ENCODE measurements at regions not wholly inside any gene's neighbourhood (a gene's known extent, or its start where the extent isn't known, plus 50 kb on each side); places are given as distances from the start of the nearest gene placed in this dataset.

DNA sequence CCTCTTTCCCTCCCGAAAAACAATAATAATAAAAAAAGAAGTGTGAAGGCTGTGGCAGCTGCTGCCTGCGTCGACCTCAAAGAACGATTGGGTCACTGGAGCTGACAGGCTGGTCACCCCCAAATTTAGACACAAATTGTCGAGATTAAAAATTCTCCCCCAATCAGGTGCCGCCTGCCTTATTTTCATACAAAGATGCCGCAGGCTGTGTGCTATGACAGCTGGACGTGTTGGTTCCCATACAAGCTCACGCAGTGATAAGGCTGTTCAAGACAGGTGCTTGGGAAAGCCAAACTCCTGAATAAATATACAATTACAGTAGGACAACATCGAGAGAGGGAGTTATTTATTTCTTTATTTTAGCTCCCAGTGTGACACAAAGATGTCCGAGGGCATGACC is 1041.8 kb downstream of the VRK1 start:
- no peak for DNase-seq

- no peak for DNase-seq
Measured at GRCh38 chr14:97840159-97840558, 1043.0 kb downstream of the VRK1 start.

- no peak for DNase-seq
Measured at GRCh38 chr14:97841762-97842161, 1044.6 kb downstream of the VRK1 start.

DNA sequence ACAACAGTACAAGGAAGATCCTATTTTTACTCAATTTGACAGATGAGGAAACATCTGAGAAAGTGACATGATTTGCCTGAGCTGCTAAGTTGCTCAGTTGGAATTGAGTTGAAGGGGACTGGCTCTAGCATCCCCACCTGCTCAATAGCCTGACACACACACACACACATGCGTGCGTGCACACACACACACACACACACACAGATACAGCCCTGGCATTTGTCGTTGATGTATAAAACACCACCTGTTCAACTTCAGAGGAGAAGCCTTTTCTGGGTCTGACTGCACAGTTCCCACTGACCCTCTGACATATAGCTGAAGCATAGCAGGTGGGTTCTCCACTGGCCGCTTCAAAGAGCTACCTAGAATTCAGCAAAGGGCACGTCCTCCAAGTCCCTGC is 1045.9 kb downstream of the VRK1 start:
- no peak for DNase-seq

GRCh38 chr14:97844042-97844441 is 1046.9 kb downstream of the VRK1 start:
- no peak for DNase-seq

DNA sequence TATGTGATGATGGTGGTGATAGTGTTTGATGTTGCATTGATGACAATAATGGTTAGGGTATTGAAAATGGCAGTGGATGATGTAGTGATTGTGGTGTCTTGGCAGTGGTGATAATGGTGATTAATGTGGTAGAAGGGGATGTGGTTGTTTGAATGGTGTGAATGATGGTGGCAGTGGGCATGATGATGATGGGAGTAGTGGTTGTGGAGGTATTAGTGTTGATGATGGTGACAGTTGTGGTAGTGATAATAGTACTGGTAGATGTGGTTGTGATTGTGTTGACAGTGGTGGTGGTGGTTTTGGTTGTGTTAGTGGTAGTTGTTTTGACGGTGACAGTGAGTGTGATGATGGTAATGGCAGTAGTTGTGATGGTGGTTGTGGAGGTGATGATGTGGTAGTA is 1049.0 kb downstream of the VRK1 start:
- no peak for DNase-seq

GRCh38 chr14:97848317-97848980 is 1051.3 kb downstream of the VRK1 start:
- DNase-seq: no peak

DNA sequence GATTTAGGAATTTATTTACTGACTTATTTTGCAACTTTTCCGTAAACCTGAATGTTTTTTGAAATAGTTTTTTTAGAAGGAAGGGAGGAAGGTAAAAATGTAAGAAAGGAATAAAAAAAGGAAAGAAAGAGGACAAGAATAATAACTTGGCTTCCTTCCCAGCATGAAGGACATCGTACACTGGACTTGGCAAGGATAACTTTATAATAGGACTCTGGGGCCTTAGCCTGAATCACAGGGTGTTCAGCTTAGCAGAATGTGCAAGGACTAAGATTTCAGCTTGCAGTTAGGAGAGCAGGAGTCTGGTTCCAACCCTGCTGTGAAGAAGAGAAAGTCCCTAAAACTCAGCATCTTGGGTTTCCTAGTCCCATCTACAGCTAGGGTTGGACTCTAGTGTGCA is 1053.3 kb downstream of the VRK1 start:
- no peak for DNase-seq

GRCh38 chr14:97850886-97851285 is 1053.7 kb downstream of the VRK1 start:
- no peak for DNase-seq

DNA sequence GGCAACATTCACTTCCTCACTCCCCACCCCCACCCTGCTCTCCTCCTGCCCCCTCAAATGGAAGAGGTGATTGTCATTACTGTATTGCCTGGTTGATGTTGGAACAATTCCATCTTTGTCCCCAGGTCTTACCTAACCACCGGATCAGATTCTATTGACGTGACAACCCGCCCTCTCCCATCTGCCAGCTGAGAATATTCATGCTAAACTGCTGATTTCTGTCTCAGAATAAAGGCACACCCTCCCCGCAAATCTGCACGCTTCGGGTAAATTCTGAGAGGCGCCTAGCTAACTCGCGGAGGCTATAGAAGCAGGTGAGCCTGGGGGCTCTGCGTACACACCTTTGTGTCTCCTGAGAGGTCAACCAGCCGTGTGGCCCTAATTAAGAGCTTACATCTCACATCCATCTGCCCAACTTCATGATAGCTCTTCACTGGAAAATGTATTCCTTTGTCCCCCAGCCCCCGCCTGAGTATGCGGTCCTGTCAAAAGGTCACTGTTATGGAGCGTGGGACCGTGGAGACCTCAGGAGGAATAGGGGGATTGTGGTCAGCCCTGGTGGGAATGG is 1054.3 kb downstream of the VRK1 start:
- no peak for DNase-seq

DNA sequence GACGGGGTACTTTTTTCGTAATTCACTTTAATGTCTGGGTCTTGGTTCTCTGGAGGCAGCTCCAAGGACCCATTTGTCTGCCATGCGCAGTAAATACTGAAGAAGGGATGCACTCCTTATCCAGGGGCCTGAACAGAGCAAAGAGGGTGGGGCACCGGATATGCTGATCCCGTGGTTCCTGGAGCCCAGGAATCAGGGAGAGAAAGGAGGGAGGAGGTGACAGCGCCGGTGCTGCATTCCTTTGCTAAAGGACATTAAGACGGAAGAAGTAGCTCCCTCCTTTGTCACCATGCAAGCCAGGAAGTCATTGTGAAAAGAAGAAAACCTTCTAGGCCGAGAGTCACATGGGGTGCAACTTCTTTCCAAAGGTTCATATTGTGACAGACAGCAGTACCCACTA is 1057.7 kb downstream of the VRK1 start:
- no peak for DNase-seq

GRCh38 chr14:97866195-97866594 is 1069.0 kb downstream of the VRK1 start:
- DNase-seq: no peak

GRCh38 chr14:97866664-97867063 is 1069.5 kb downstream of the VRK1 start:
- DNase-seq: no peak

DNA sequence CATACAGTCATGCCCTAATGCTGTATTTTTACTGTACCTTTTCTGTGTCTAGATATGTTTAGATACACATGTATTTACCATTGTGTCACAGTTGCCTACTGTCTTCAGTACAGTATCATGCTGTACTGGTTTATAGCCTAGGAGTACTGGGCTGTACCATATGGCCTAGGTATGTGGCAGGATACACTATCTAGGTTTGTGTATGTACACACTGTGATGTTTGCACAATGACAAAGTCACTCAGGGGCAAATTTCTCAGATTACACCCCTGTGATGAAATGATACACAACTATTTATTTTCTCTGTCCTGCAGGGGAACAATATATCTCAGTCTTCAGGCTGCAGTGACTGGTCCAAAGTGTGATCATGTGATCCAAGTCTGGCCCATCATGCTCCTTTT is 1076.1 kb downstream of the VRK1 start:
- DNase-seq: no peak

DNA sequence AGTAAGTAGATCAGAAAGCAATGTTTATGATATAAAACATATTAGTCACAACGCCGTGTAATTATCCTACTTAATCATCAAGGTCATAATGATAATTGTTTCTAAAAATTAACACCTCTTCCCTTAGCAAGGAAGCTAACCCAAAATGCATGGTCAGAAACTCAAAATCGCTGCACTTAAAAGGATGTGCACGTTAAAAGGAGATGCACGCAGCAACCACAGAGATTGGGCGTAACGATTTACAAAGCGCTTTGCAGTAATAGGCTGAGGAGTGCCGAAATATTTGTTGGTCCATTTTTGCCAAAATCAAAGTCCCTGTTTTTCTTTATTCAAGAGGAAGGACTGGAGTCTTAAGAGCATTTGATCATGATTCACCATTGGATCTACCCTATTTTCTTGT is 1077.2 kb downstream of the VRK1 start:
- no peak for DNase-seq

GRCh38 chr14:97878206-97878605 is 1081.0 kb downstream of the VRK1 start:
- DNase-seq: no peak

- DNase-seq: no peak
Measured at GRCh38 chr14:97878727-97879126, 1081.5 kb downstream of the VRK1 start.

DNA sequence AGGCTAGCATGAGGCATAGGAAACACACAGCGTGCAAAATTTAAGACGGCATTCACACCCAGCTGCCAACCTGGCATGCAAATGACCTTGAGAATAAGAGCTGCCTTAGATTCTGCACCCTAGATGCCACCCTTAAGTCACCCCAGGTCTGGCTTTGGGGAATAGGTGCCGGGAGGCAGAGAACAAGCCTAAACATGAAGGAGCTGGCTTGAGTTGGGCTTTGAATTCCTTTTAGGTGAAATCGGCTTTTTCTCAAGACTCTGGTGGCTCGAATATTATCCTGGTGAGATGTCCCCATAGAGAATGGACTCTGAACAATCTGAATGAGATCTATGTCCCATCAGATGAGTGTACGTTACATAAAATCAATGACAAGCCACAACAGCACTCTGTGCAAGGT is 1090.5 kb downstream of the VRK1 start:
- DNase-seq: no peak

DNA sequence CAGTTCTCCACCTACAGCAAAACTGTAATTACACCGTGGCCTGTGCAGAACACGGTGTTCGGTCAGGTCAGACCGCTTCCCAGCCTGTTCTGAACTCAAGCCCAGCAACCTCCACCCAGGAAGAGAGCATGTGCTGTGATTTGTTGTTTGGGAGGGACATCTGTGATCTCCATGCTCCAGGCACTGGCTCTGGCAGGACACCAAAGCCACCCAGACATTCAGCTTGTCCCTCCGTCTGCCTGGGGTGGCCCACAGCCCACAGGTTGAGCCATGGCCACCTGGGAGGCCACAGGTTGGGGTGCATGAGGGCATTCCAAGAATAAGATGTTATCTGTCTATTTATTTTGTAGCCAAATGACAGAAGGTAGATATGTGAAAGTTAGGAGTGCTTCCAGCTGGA is 1091.1 kb downstream of the VRK1 start:
- DNase-seq: no peak

GRCh38 chr14:97891515-97891914 is 1094.3 kb downstream of the VRK1 start:
- DNase-seq: no peak

DNA sequence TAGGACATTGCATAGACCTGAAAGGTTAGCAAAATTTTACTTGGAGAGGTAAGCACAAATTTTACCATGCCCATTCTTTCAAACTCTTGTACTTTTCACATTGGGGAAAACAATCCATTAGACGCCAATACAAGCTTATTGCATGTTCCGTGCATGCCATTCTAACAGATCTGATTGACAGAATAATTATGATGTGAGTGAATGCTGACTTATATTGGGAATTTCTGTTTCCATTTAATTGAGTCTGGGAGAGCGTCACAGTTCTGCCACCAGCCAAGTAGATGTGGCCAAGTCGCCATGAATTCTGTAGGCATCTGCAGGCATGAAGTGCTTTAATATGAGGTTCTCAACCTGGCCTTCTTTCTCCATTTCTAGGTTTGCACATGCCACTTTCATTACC is 1097.4 kb downstream of the VRK1 start:
- DNase-seq: no peak

GRCh38 chr14:97900196-97900854 is 1103.1 kb downstream of the VRK1 start:
- DNase-seq: no peak

- DNase-seq: no peak
Measured at GRCh38 chr14:97902630-97903029, 1105.4 kb downstream of the VRK1 start.

GRCh38 chr14:97903821-97904220 is 1106.6 kb downstream of the VRK1 start:
- DNase-seq: no peak

DNA sequence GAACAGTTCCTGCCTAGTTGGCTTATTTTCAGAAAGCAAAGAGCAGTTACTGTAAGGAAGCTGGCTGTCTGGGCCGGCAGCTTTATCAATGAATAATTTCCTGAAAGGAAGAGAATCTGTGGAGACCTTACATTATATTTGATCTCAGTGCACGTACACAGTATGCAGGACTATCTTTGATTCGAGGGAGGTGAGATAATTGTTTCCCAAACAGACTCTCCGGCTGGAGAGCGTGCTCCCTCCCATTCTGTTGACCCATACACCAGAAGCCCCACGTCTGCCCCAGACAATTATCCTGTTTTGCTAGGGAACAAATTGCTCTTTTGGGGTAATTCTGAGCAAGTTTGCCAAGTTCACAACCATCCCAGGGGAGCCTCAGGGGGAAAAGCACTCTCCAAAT is 1115.0 kb downstream of the VRK1 start:
- DNase-seq: no peak

All from OCI-M1 (cell line).